Astrocyte (in vitro differentiated cells and primary cell): ENCODE measurements at regions not wholly inside any gene's neighbourhood (a gene's known extent, or its start where the extent isn't known, plus 50 kb on each side); places are given as distances from the start of the nearest gene placed in this dataset.

ENCODE experiments used
- DNase-seq: peaks from one replicate; pipeline ENCODE4 v3.0.0-alpha.2; 2010; ENCODE audit warnings: low read depth
- FAIRE-seq: peaks from 2 replicates; lab custom pipeline; 2011; peaks lifted over from hg19 to GRCh38; lab: Jason Lieb, UNC
- H2AFZ ChIP-seq: 2 replicates; pipeline ENCODE4 v1.6.0; 2012; ENCODE audit warnings: low read depth, low read length, inconsistent platforms
- H3K27ac ChIP-seq: 2 replicates; pipeline ENCODE4 v1.5.1; 2011; ENCODE audit warnings: low read depth, low read length, inconsistent platforms
- H3K27me3 ChIP-seq: 2 replicates; pipeline ENCODE4 v1.6.0; 2011; ENCODE audit warnings: low read length, inconsistent platforms; ENCODE audit not compliant: insufficient read depth
- H3K36me3 ChIP-seq: 2 replicates; pipeline ENCODE4 v1.5.1; 2011; ENCODE audit warnings: low read length, inconsistent platforms; ENCODE audit not compliant: insufficient read depth
- H3K4me1 ChIP-seq: 2 replicates; pipeline ENCODE4 v1.5.1; 2011; ENCODE audit warnings: low read length, inconsistent platforms; ENCODE audit not compliant: insufficient read depth
- H3K4me2 ChIP-seq: 2 replicates; pipeline ENCODE4 v1.6.0; 2012; ENCODE audit warnings: low read length, inconsistent platforms
- H3K4me3 ChIP-seq: 2 replicates; pipeline ENCODE4 v1.5.1; 2011; ENCODE audit warnings: low read depth, mild to moderate bottlenecking, low read length, inconsistent platforms; ENCODE audit not compliant: insufficient read depth
- H3K79me2 ChIP-seq: 2 replicates; pipeline ENCODE4 v1.6.0; 2012; ENCODE audit warnings: mild to moderate bottlenecking, low read length, inconsistent platforms; ENCODE audit not compliant: insufficient read depth
- H3K9ac ChIP-seq: 2 replicates; pipeline ENCODE4 v1.6.0; 2012; ENCODE audit warnings: mild to moderate bottlenecking, low read length, inconsistent platforms
- H3K9me3 ChIP-seq: 2 replicates; pipeline ENCODE4 v1.5.1; 2012; ENCODE audit warnings: low read depth, mild to moderate bottlenecking, low read length, inconsistent platforms; ENCODE audit not compliant: insufficient read depth
- H4K20me1 ChIP-seq: 2 replicates; pipeline ENCODE4 v1.6.0; 2012; ENCODE audit warnings: low read length, inconsistent platforms; ENCODE audit not compliant: insufficient read depth
- H3K27ac Mint-ChIP-seq: one replicate; pipeline ENCODE4 v1.8.0; 2021; ENCODE audit warnings: mild to moderate bottlenecking, mixed read lengths; ENCODE audit not compliant: unreplicated experiment
- H3K27me3 Mint-ChIP-seq: one replicate; pipeline ENCODE4 v1.8.0; 2021; ENCODE audit warnings: low read depth, mixed read lengths; ENCODE audit not compliant: unreplicated experiment
- H3K36me3 Mint-ChIP-seq: one replicate; pipeline ENCODE4 v1.8.0; 2021; ENCODE audit warnings: low read depth, mixed read lengths; ENCODE audit not compliant: unreplicated experiment
- H3K4me1 Mint-ChIP-seq: one replicate; pipeline ENCODE4 v1.8.0; 2021; ENCODE audit warnings: low read depth, mixed read lengths; ENCODE audit not compliant: unreplicated experiment
- H3K4me3 Mint-ChIP-seq: one replicate; pipeline ENCODE4 v1.8.0; 2021; ENCODE audit warnings: mild to moderate bottlenecking, moderate library complexity, mixed read lengths; ENCODE audit not compliant: unreplicated experiment
- H3K9me3 Mint-ChIP-seq: one replicate; pipeline ENCODE4 v1.8.0; 2021; ENCODE audit warnings: mild to moderate bottlenecking, mixed read lengths; ENCODE audit not compliant: unreplicated experiment
- CTCF ChIP-seq: IDR thresholded peaks from 2 replicates; pipeline ENCODE4 v1.5.1; 2011; ENCODE audit warnings: low read depth, mild to moderate bottlenecking, inconsistent platforms, low read length, moderate library complexity; ENCODE audit not compliant: insufficient read depth
- EZH2 ChIP-seq: IDR thresholded peaks from 2 replicates; pipeline ENCODE4 v1.6.1; 2012; ENCODE audit warnings: mild to moderate bottlenecking, low read length, inconsistent platforms; ENCODE audit not compliant: insufficient read depth

GRCh38 chr5:64069486-64069885, 96.2 kb upstream of the RNF180 start:
- Mint-ChIP-seq H3K36me3 (no peaks in the 10 kb centered on the region), H3K27ac (no peak overlapping the region), H3K27me3 (no peaks in the 10 kb centered on the region), H3K9me3 (no peaks in the 10 kb centered on the region), H3K4me3 (no peak overlapping the region), H3K4me1 (no peaks in the 10 kb centered on the region)
- no peak overlapping the region for H3K9ac ChIP-seq
- no peaks in the 10 kb centered on the region for H3K9me3 ChIP-seq
- no peak for FAIRE-seq
- DNase-seq, result no peak
- TF ChIP-seq EZH2, result no peak
- no peak for TF ChIP-seq CTCF
- H3K36me3 ChIP-seq, result no peaks in the 10 kb centered on the region
- H3K27ac ChIP-seq, result no peak overlapping the region
- no peaks in the 10 kb centered on the region for H3K4me1 ChIP-seq
- no peak overlapping the region for H2AFZ ChIP-seq
- H3K4me3 ChIP-seq, result no peak overlapping the region
- H3K27me3 ChIP-seq, result no peaks in the 10 kb centered on the region
- no peaks in the 10 kb centered on the region for H3K79me2 ChIP-seq
- H3K4me2 ChIP-seq, result no peak overlapping the region
- no peaks in the 10 kb centered on the region for H4K20me1 ChIP-seq

GRCh38 chr5:64050296-64050695, 88.1 kb upstream of the HTR1A start:
- no peak for TF ChIP-seq CTCF
- TF ChIP-seq EZH2, result no peak
- no peaks in the 10 kb centered on the region for H3K4me1 ChIP-seq
- H3K36me3 ChIP-seq, result no peaks in the 10 kb centered on the region
- no peak for FAIRE-seq
- Mint-ChIP-seq H3K27ac (no peak overlapping the region), H3K27me3 (no peaks in the 10 kb centered on the region), H3K4me1 (no peaks in the 10 kb centered on the region), H3K4me3 (no peak overlapping the region), H3K9me3 (peaks cover 7% of the 10 kb centered on the region), H3K36me3 (no peaks in the 10 kb centered on the region)
- no peak for DNase-seq
- H3K27me3 ChIP-seq, result no peaks in the 10 kb centered on the region
- no peak overlapping the region for H3K9ac ChIP-seq
- H3K27ac ChIP-seq, result no peak overlapping the region
- no peak overlapping the region for H3K4me3 ChIP-seq
- no peaks in the 10 kb centered on the region for H4K20me1 ChIP-seq
- H3K9me3 ChIP-seq, result peaks cover 9% of the 10 kb centered on the region
- H3K79me2 ChIP-seq, result no peaks in the 10 kb centered on the region
- no peak overlapping the region for H2AFZ ChIP-seq
- H3K4me2 ChIP-seq, result no peak overlapping the region

GRCh38 chr5:64040490-64040889, 78.2 kb upstream of the HTR1A start:
- Mint-ChIP-seq H3K36me3 (no peaks in the 10 kb centered on the region), H3K9me3 (peaks cover 11% of the 10 kb centered on the region), H3K4me1 (no peaks in the 10 kb centered on the region), H3K27ac (no peak overlapping the region), H3K4me3 (no peak overlapping the region), H3K27me3 (no peaks in the 10 kb centered on the region)
- DNase-seq (no peak), FAIRE-seq (no peak)
- H3K4me1 ChIP-seq, result no peaks in the 10 kb centered on the region
- H3K27ac ChIP-seq, result no peak overlapping the region
- no peaks in the 10 kb centered on the region for H4K20me1 ChIP-seq
- H3K79me2 ChIP-seq, result no peaks in the 10 kb centered on the region
- H3K27me3 ChIP-seq, result no peaks in the 10 kb centered on the region
- no peaks in the 10 kb centered on the region for H3K36me3 ChIP-seq
- peaks cover 7% of the 10 kb centered on the region for H3K9me3 ChIP-seq
- no peak overlapping the region for H3K4me2 ChIP-seq
- H2AFZ ChIP-seq, result no peak overlapping the region
- H3K4me3 ChIP-seq, result no peak overlapping the region
- no peak overlapping the region for H3K9ac ChIP-seq
- TF ChIP-seq EZH2, result no peak
- no peak for TF ChIP-seq CTCF
